ENCODE measurements at regions not wholly inside any gene's neighbourhood (a gene's known extent, or its start where the extent isn't known, plus 50 kb on each side); places are given as distances from the start of the nearest gene placed in this dataset.

DNA sequence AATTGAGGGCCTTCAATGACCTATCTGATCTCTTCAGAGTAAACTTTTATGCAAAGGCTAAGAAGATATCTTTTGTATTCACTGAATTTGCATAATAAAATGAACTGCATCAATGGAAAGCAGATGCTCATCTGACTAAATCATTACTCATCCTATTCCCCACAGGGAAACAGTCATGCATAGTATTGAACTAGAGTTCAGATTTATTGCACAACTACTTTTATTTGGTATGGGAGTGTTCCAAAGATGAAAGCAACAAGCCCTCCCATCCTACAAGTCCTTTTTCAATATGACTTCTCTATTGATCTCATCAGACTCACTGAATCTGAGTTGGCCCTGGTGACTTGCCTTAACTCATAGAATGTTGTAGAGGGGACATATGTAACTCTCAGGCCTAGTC, 159.8 kb downstream of the KITLG start:
- Histone ChIP-seq H3K27ac (ENCODE audit: low read depth in 1 of 2, low read length in 1 of 2) (no peak overlapping the region), H3K4me1 (ENCODE audit: control insufficient read depth in 5 of 5, insufficient read depth in 5 of 5, low read length in 5 of 5) (peaks cover 0 to 3% (median 0%) of the 10 kb centered on the region in 5 donors), H3K27me3 (ENCODE audit: control insufficient read depth in 3 of 3, insufficient read depth in 3 of 3, low read length in 2 of 3) (no peaks in the 10 kb centered on the region), H3K9ac (ENCODE audit: insufficient read depth in 1 of 2, low read length in 2 of 2) (no peak overlapping the region), H3K9me3 (ENCODE audit: control insufficient read depth in 4 of 4, insufficient read depth in 3 of 4, low read length in 3 of 4) (no peaks in the 10 kb centered on the region), H3K36me3 (ENCODE audit: control insufficient read depth in 4 of 4, insufficient read depth in 4 of 4, low read length in 4 of 4) (no peaks in the 10 kb centered on the region), H3K4me3 (no peak overlapping the region)
- no peak for TF ChIP-seq CTCF (IDR thresholded peaks at IDR 0.05; ENCODE audit: control extremely low read depth, extremely low read depth)
- DNase-seq: no peak
- no peak for ATAC-seq (ENCODE audit: insufficient read depth, low FRiP score)

GRCh38 chr12:88424791-88425730, 155.2 kb downstream of the KITLG start:
- no peak for TF ChIP-seq CTCF (IDR thresholded peaks at IDR 0.05; ENCODE audit: control extremely low read depth, extremely low read depth)
- ATAC-seq (ENCODE audit: insufficient read depth, low FRiP score): no peak
- 84 to 90% methylated on average over 5 of the region's 5 CpGs for WGBS, 2 donors

GRCh38 chr12:88428350-88428749, 151.9 kb downstream of the KITLG start:
- DNase-seq (no peak), ATAC-seq (ENCODE audit: insufficient read depth, low FRiP score) (no peak)
- no peak for TF ChIP-seq CTCF (IDR thresholded peaks at IDR 0.05; ENCODE audit: control extremely low read depth, extremely low read depth)
- Histone ChIP-seq H3K27ac (ENCODE audit: low read depth in 1 of 2, low read length in 1 of 2) (no peak overlapping the region), H3K36me3 (ENCODE audit: control insufficient read depth in 4 of 4, insufficient read depth in 4 of 4, low read length in 4 of 4) (no peaks in the 10 kb centered on the region), H3K9ac (ENCODE audit: insufficient read depth in 1 of 2, low read length in 2 of 2) (no peak overlapping the region), H3K4me1 (ENCODE audit: control insufficient read depth in 5 of 5, insufficient read depth in 5 of 5, low read length in 5 of 5) (peaks cover 0 to 14% (median 0%) of the 10 kb centered on the region in 5 donors), H3K4me3 (no peak overlapping the region), H3K9me3 (ENCODE audit: control insufficient read depth in 4 of 4, insufficient read depth in 3 of 4, low read length in 3 of 4) (no peaks in the 10 kb centered on the region), H3K27me3 (ENCODE audit: control insufficient read depth in 3 of 3, insufficient read depth in 3 of 3, low read length in 2 of 3) (no peaks in the 10 kb centered on the region)
- 97 to 100% methylated on average over 1 of the region's 1 CpG for WGBS, 2 donors

More at GRCh38 chr12:88424791-88425730, 155.2 kb downstream of the KITLG start:
- no peak for DNase-seq
- no peak overlapping the region for H3K27ac ChIP-seq (ENCODE audit: low read depth in 1 of 2, low read length in 1 of 2)
- H3K36me3 ChIP-seq (ENCODE audit: control insufficient read depth in 4 of 4, insufficient read depth in 4 of 4, low read length in 4 of 4): no peaks in the 10 kb centered on the region
- no peaks in the 10 kb centered on the region for H3K27me3 ChIP-seq (ENCODE audit: control insufficient read depth in 3 of 3, insufficient read depth in 3 of 3, low read length in 2 of 3)
- no peak overlapping the region for H3K9ac ChIP-seq (ENCODE audit: insufficient read depth in 1 of 2, low read length in 2 of 2)
- no peaks in the 10 kb centered on the region for H3K9me3 ChIP-seq (ENCODE audit: control insufficient read depth in 4 of 4, insufficient read depth in 3 of 4, low read length in 3 of 4)
- no peak overlapping the region for H3K4me3 ChIP-seq
- no peaks in the 10 kb centered on the region for H3K4me1 ChIP-seq (ENCODE audit: control insufficient read depth in 5 of 5, insufficient read depth in 5 of 5, low read length in 5 of 5)
